ENCODE measurements at regions not wholly inside any gene's neighbourhood (a gene's known extent, or its start where the extent isn't known, plus 50 kb on each side); places are given as distances from the start of the nearest gene placed in this dataset.

DNA sequence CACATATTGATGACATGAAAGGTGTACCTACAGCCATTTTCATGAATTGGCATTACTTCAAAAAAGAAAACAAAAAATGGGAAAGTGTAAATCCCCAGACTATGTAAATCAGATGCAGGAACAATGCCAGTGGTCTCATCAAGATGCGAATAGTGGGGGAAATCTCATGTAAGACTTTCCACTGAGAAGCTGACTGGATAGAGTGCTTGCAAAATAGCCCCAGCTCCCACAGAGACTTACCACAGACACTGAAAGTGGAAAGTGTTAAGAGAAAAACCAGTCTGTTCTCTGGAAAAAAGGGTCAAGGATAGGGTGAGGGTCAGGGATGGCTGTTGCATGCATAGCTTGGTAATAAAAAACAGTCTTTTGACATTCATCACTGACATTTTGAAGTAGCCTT is 73.2 kb upstream of the ARMCX2 start:
- Histone ChIP-seq H3K36me3 (replicated peaks in 1 of 2; ENCODE audit: control extremely low read depth in 1 of 2, control insufficient read depth in 1 of 2, extremely low read depth in 1 of 2, insufficient read depth in 2 of 2, low read length in 1 of 2) (no peaks in the 10 kb centered on the region), H2AFZ (ENCODE audit: insufficient read depth, low read depth, low read length, poor library complexity, severe bottlenecking) (no peak overlapping the region), H3K79me2 (ENCODE audit: control insufficient read depth, insufficient read depth, low read length) (no peaks in the 10 kb centered on the region), H4K20me1 (ENCODE audit: control insufficient read depth, insufficient read depth, low read length, poor library complexity, severe bottlenecking) (no peaks in the 10 kb centered on the region), H3K4me1 (ENCODE audit: control insufficient read depth in 2 of 2, insufficient read depth in 2 of 2, low read length in 2 of 2) (no peaks in the 10 kb centered on the region), H3K9me3 (ENCODE audit: control extremely low read depth in 1 of 3, control insufficient read depth in 2 of 3, insufficient read depth in 1 of 3, low read length in 2 of 3) (no peaks in the 10 kb centered on the region), H3K27me3 (replicated peaks in 1 of 4; ENCODE audit: control extremely low read depth in 1 of 4, control insufficient read depth in 3 of 4, insufficient read depth in 4 of 4, low read length in 3 of 4) (peaks cover 0 to 5% (median 0%) of the 10 kb centered on the region in 4 experiments), H3K9ac (ENCODE audit: low read length) (no peak overlapping the region), H3K4me2 (replicated peaks; ENCODE audit: low read depth, low read length, poor library complexity, severe bottlenecking) (no peak overlapping the region), H3K4me3 (ENCODE audit: control extremely low read depth in 1 of 5, extremely low read depth in 1 of 5, insufficient read depth in 1 of 5, low read depth in 2 of 5, low read length in 4 of 5) (no peak overlapping the region), H3K27ac (ENCODE audit: low read length in 2 of 2) (no peak overlapping the region)
- ATAC-seq (ENCODE audit: low read depth) (no peak), DNase-seq (no peak)
- H3K27me3 Mint-ChIP-seq: no peaks in the 10 kb centered on the region
- H3K4me3 Mint-ChIP-seq: no peak overlapping the region
- CTCF ChIA-PET: no interaction called here
- no peak overlapping the region for H3K27ac Mint-ChIP-seq
- intact Hi-C loops (cut with micrococcal nuclease): no loop called here
- POLR2A ChIA-PET: no interaction called here
- no peak for TF ChIP-seq EZH2 (IDR thresholded peaks at IDR 0.05; ENCODE audit: borderline replicate concordance, insufficient read depth, low read depth, low read length, poor library complexity, severe bottlenecking)
- TF ChIP-seq, protein P1, sequence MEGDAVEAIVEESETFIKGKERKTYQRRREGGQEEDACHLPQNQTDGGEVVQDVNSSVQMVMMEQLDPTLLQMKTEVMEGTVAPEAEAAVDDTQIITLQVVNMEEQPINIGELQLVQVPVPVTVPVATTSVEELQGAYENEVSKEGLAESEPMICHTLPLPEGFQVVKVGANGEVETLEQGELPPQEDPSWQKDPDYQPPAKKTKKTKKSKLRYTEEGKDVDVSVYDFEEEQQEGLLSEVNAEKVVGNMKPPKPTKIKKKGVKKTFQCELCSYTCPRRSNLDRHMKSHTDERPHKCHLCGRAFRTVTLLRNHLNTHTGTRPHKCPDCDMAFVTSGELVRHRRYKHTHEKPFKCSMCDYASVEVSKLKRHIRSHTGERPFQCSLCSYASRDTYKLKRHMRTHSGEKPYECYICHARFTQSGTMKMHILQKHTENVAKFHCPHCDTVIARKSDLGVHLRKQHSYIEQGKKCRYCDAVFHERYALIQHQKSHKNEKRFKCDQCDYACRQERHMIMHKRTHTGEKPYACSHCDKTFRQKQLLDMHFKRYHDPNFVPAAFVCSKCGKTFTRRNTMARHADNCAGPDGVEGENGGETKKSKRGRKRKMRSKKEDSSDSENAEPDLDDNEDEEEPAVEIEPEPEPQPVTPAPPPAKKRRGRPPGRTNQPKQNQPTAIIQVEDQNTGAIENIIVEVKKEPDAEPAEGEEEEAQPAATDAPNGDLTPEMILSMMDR (IDR thresholded peaks at IDR 0.05): no peak
- WGBS (ENCODE audit: insufficient coverage): no CpG with 5 or more reads among the region's 1 CpG
- H3K9me3 Mint-ChIP-seq (ENCODE audit: insufficient read depth): no peaks in the 10 kb centered on the region
- no peaks in the 10 kb centered on the region for H3K4me1 Mint-ChIP-seq

DNA sequence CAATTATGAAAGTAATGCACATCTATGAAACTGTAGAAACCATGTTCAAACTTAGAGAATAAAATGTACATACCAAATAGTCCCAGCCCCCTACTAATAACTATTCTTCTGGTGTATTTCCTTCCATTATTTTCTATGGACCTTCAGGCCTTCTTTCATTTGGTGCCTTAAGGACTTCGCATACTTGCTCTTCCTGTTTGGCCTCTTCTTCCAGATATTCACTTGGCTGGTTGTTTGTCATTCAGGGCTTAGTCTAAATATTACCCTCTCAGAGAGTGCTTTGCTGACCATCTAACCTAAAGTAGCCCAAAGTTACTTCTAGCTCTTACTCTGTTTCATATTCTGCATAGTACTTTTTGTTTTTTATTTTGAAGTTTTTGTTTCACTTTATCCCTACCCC is 70.3 kb upstream of the ARMCX2 start:
- no peak overlapping the region for H2AFZ ChIP-seq (ENCODE audit: insufficient read depth, low read depth, low read length, poor library complexity, severe bottlenecking)
- H3K4me2 ChIP-seq (replicated peaks; ENCODE audit: low read depth, low read length, poor library complexity, severe bottlenecking): no peak overlapping the region
- no peak for TF ChIP-seq EZH2 (IDR thresholded peaks at IDR 0.05; ENCODE audit: borderline replicate concordance, insufficient read depth, low read depth, low read length, poor library complexity, severe bottlenecking)
- TF ChIP-seq, protein P1 (IDR thresholded peaks at IDR 0.05): no peak
- no peaks in the 10 kb centered on the region for H3K36me3 ChIP-seq (replicated peaks in 1 of 2; ENCODE audit: control extremely low read depth in 1 of 2, control insufficient read depth in 1 of 2, extremely low read depth in 1 of 2, insufficient read depth in 2 of 2, low read length in 1 of 2)
- ChIA-PET CTCF (no interaction called here), POLR2A (no interaction called here)
- no peaks in the 10 kb centered on the region for H3K9me3 ChIP-seq (ENCODE audit: control extremely low read depth in 1 of 3, control insufficient read depth in 2 of 3, insufficient read depth in 1 of 3, low read length in 2 of 3)
- H3K27ac Mint-ChIP-seq: no peak overlapping the region
- H3K9ac ChIP-seq (ENCODE audit: low read length): no peak overlapping the region
- intact Hi-C loops (cut with micrococcal nuclease): no loop called here
- no peak for DNase-seq
- peaks cover 0 to 5% (median 0%) of the 10 kb centered on the region in 4 experiments for H3K27me3 ChIP-seq (replicated peaks in 1 of 4; ENCODE audit: control extremely low read depth in 1 of 4, control insufficient read depth in 3 of 4, insufficient read depth in 4 of 4, low read length in 3 of 4)
- H3K4me1 ChIP-seq (ENCODE audit: control insufficient read depth in 2 of 2, insufficient read depth in 2 of 2, low read length in 2 of 2): no peaks in the 10 kb centered on the region
- ATAC-seq (ENCODE audit: low read depth): no peak
- no peaks in the 10 kb centered on the region for H3K79me2 ChIP-seq (ENCODE audit: control insufficient read depth, insufficient read depth, low read length)
- no peak overlapping the region for H3K4me3 Mint-ChIP-seq
- H4K20me1 ChIP-seq (ENCODE audit: control insufficient read depth, insufficient read depth, low read length, poor library complexity, severe bottlenecking): no peaks in the 10 kb centered on the region
- H3K4me1 Mint-ChIP-seq: no peaks in the 10 kb centered on the region
- WGBS (ENCODE audit: insufficient coverage): no CpG with 5 or more reads among the region's 1 CpG
- H3K9me3 Mint-ChIP-seq (ENCODE audit: insufficient read depth): no peaks in the 10 kb centered on the region
- H3K27ac ChIP-seq (ENCODE audit: low read length in 2 of 2): no peak overlapping the region
- peaks cover 10% of the 10 kb centered on the region for H3K27me3 Mint-ChIP-seq
- H3K4me3 ChIP-seq (ENCODE audit: control extremely low read depth in 1 of 5, extremely low read depth in 1 of 5, insufficient read depth in 1 of 5, low read depth in 2 of 5, low read length in 4 of 5): no peak overlapping the region
